DOHH2 (cell line): ENCODE measurements at regions not wholly inside any gene's neighbourhood (a gene's known extent, or its start where the extent isn't known, plus 50 kb on each side); places are given as distances from the start of the nearest gene placed in this dataset.

Source experiments
- H3F3A ChIP-seq: fragments of 200-600 bp; sonication (generic), shearing (Covaris generic); 2 replicates; pipeline ENCODE4 v1.6.0; 2016; ENCODE audit warnings: antibody characterized with exemption, mild to moderate bottlenecking; ENCODE audit not compliant: control insufficient read depth, insufficient read depth
- H3K27ac ChIP-seq: fragments of 200-600 bp; sonication (generic); 2 replicates; pipeline ENCODE4 v1.5.1; 2014; ENCODE audit warnings: low read depth, mild to moderate bottlenecking, low read length, moderate library complexity
- H3K27me3 ChIP-seq: fragments of 200-600 bp; sonication (generic); 2 replicates; pipeline ENCODE4 v1.6.1; 2014; ENCODE audit warnings: mild to moderate bottlenecking, low read length, mixed read lengths; ENCODE audit not compliant: control insufficient read depth
- H3K36me3 ChIP-seq: fragments of 200-600 bp; sonication (generic); 2 replicates; pipeline ENCODE4 v1.6.1; 2014; ENCODE audit warnings: mild to moderate bottlenecking, low read length, moderate library complexity, mixed read lengths; ENCODE audit not compliant: control insufficient read depth
- H3K4me1 ChIP-seq: fragments of 200-600 bp; sonication (generic); 2 replicates; pipeline ENCODE4 v1.6.1; 2014; ENCODE audit warnings: mild to moderate bottlenecking, low read length, mixed read lengths; ENCODE audit not compliant: control insufficient read depth
- H3K4me2 ChIP-seq: fragments of 200-600 bp; sonication (generic); 2 replicates; pipeline ENCODE4 v1.6.0; 2014; ENCODE audit warnings: mild to moderate bottlenecking, low read length, moderate library complexity
- H3K4me3 ChIP-seq: fragments of 200-600 bp; sonication (generic); 2 replicates; pipeline ENCODE4 v1.5.1; 2014; ENCODE audit warnings: mild to moderate bottlenecking, low read length, mixed read lengths
- H3K79me2 ChIP-seq: fragments of 200-600 bp; sonication (generic); 2 replicates; pipeline ENCODE4 v1.6.1; 2014; ENCODE audit warnings: mild to moderate bottlenecking, low read length, mixed read lengths; ENCODE audit not compliant: control insufficient read depth
- H3K9me2 ChIP-seq: fragments of 200-600 bp; sonication (generic); replicated peaks from 2 replicates; pipeline ENCODE4 v1.6.1; 2014; ENCODE audit warnings: mild to moderate bottlenecking, low read length, mixed read lengths; ENCODE audit not compliant: control insufficient read depth
- H3K9me3 ChIP-seq: fragments of 200-600 bp; sonication (generic); 2 replicates; pipeline ENCODE4 v1.6.1; 2014; ENCODE audit warnings: antibody characterized with exemption, low read length, mixed read lengths; ENCODE audit not compliant: control insufficient read depth, insufficient read depth
- H4K20me1 ChIP-seq: fragments of 200-600 bp; sonication (generic); 2 replicates; pipeline ENCODE4 v1.6.0; 2014; ENCODE audit warnings: low read depth, mild to moderate bottlenecking, antibody characterized with exemption, low read length, moderate library complexity; ENCODE audit not compliant: control insufficient read depth, insufficient read depth
- CTCF ChIP-seq: fragments of 200-600 bp; sonication (generic); IDR thresholded peaks from one replicate; pipeline ENCODE4 v1.5.1; 2014; ENCODE audit warnings: antibody characterized with exemption, mild to moderate bottlenecking, low read depth, low read length; ENCODE audit not compliant: poor library complexity, severe bottlenecking
- EZH2phosphoT487 ChIP-seq: fragments of 200-600 bp; sonication (generic); IDR thresholded peaks from 2 replicates; pipeline ENCODE4 v1.6.1; 2017; ENCODE audit warnings: borderline replicate concordance, mild to moderate bottlenecking, antibody characterized with exemption, low read length, moderate library complexity, mixed read lengths

- no peaks in the 10 kb centered on the region for H3K79me2 ChIP-seq
- no peaks in the 10 kb centered on the region for H3F3A ChIP-seq
- H3K27me3 ChIP-seq: no peaks in the 10 kb centered on the region
- no peaks in the 10 kb centered on the region; the same call in 1 of the 2 replicates for H3K9me2 ChIP-seq
- no peaks in the 10 kb centered on the region for H4K20me1 ChIP-seq
- H3K4me3 ChIP-seq: no peak overlapping the region
- H3K4me1 ChIP-seq: no peaks in the 10 kb centered on the region
- no peak overlapping the region for H3K4me2 ChIP-seq
- H3K27ac ChIP-seq: no peak overlapping the region
- no peaks in the 10 kb centered on the region for H3K36me3 ChIP-seq
- TF ChIP-seq EZH2phosphoT487: no peak
- TF ChIP-seq CTCF: no peak
- no peaks in the 10 kb centered on the region for H3K9me3 ChIP-seq
Measured at GRCh38 chr5:74576941-74577456, 63.5 kb downstream of the ENC1 start.

GRCh38 chr5:74575741-74576538, 64.6 kb downstream of the ENC1 start:
- H3F3A ChIP-seq: no peaks in the 10 kb centered on the region
- no peaks in the 10 kb centered on the region; the same call in 1 of the 2 replicates for H3K9me2 ChIP-seq
- no peaks in the 10 kb centered on the region for H3K9me3 ChIP-seq
- no peak overlapping the region for H3K4me3 ChIP-seq
- TF ChIP-seq EZH2phosphoT487: no peak
- TF ChIP-seq CTCF: no peak
- no peaks in the 10 kb centered on the region for H3K36me3 ChIP-seq
- no peak overlapping the region for H3K4me2 ChIP-seq
- no peaks in the 10 kb centered on the region for H3K4me1 ChIP-seq
- H4K20me1 ChIP-seq: no peaks in the 10 kb centered on the region
- H3K27me3 ChIP-seq: no peaks in the 10 kb centered on the region
- H3K79me2 ChIP-seq: no peaks in the 10 kb centered on the region
- no peak overlapping the region for H3K27ac ChIP-seq

- Histone ChIP-seq H3K79me2 (no peaks in the 10 kb centered on the region), H3K4me2 (no peak overlapping the region), H3K36me3 (no peaks in the 10 kb centered on the region), H3K27me3 (no peaks in the 10 kb centered on the region), H3F3A (no peaks in the 10 kb centered on the region), H3K9me3 (no peaks in the 10 kb centered on the region), H3K27ac (no peak overlapping the region), H3K4me3 (no peak overlapping the region), H3K9me2 (no peaks in the 10 kb centered on the region; the same call in 1 of the 2 replicates), H4K20me1 (no peaks in the 10 kb centered on the region), H3K4me1 (no peaks in the 10 kb centered on the region)
- TF ChIP-seq CTCF (no peak), EZH2phosphoT487 (no peak)
Measured at GRCh38 chr5:74570250-74570649, 70.3 kb downstream of the ENC1 start.
